Caco-2 (cell line): ENCODE measurements at regions not wholly inside any gene's neighbourhood (a gene's known extent, or its start where the extent isn't known, plus 50 kb on each side); places are given as distances from the start of the nearest gene placed in this dataset.

Experiments used
- BruUV-seq: library from RNA; stranded (reverse); fragments of 400-500 nt; replicated peaks from 2 replicates; lab custom pipeline; 2021; lab: Mats Ljungman, UMichigan
- CTCF ChIA-PET: fragments of 300-600 bp; sonication (Branson Sonifier 250); formaldehyde crosslinking; loops from one replicate; lab custom pipeline; 2022; ENCODE audit warnings: antibody characterized with exemption; lab: Charles Lee
- POLR2A ChIA-PET: fragments of 300-600 bp; sonication (Branson Sonifier 250); formaldehyde crosslinking; loops from one replicate; lab custom pipeline; 2022; ENCODE audit warnings: antibody characterized with exemption; lab: Charles Lee
- DNase-seq, 2 experiments: peaks; one replicate each; pipeline versions ENCODE4 v3.0.0 to v3.0.0-alpha.2; 2020 to 2022
- H3K27me3 ChIP-seq: replicated peaks from 2 replicates; pipeline ENCODE4 v1.6.0; 2011; ENCODE audit warnings: low read length; ENCODE audit not compliant: control insufficient read depth, insufficient read depth
- H3K36me3 ChIP-seq: 2 replicates; pipeline ENCODE4 v1.5.1; 2011; ENCODE audit warnings: low read length; ENCODE audit not compliant: control insufficient read depth, insufficient read depth
- H3K4me1 ChIP-seq: fragments of 250-450 bp; sonication (Bioruptor Pico); 2 replicates; pipeline ENCODE4 v1.5.1; 2020; ENCODE audit warnings: mild to moderate bottlenecking
- H3K4me3 ChIP-seq: 2 replicates; pipeline ENCODE4 v1.5.1; 2011; ENCODE audit warnings: low read depth, mild to moderate bottlenecking, control low read depth, low read length
- H3K9me3 ChIP-seq: fragments of 250-450 bp; sonication (Bioruptor Pico); 2 replicates; pipeline ENCODE4 v1.5.1; 2020; ENCODE audit warnings: mild to moderate bottlenecking, moderate library complexity
- H3K27ac Mint-ChIP-seq: one replicate; pipeline ENCODE4 v1.8.0; 2022; ENCODE audit warnings: mixed read lengths; ENCODE audit not compliant: unreplicated experiment
- H3K27me3 Mint-ChIP-seq: one replicate; pipeline ENCODE4 v1.8.0; 2022; ENCODE audit warnings: mixed read lengths; ENCODE audit not compliant: insufficient read depth, unreplicated experiment
- H3K36me3 Mint-ChIP-seq: one replicate; pipeline ENCODE4 v1.8.0; 2022; ENCODE audit warnings: mild to moderate bottlenecking, mixed read lengths; ENCODE audit not compliant: insufficient read depth, unreplicated experiment
- H3K4me1 Mint-ChIP-seq: one replicate; pipeline ENCODE4 v1.8.0; 2022; ENCODE audit warnings: low read depth, mixed read lengths; ENCODE audit not compliant: unreplicated experiment
- H3K4me3 Mint-ChIP-seq: one replicate; pipeline ENCODE4 v1.8.0; 2022; ENCODE audit warnings: mild to moderate bottlenecking, moderate library complexity, mixed read lengths; ENCODE audit not compliant: unreplicated experiment
- H3K9me3 Mint-ChIP-seq: one replicate; pipeline ENCODE4 v1.8.0; 2022; ENCODE audit warnings: mixed read lengths; ENCODE audit not compliant: unreplicated experiment
- intact Hi-C: fragments of 100-400 bp; cut with micrococcal nuclease; formaldehyde crosslinking; loops from one replicate; pipeline ENCODE4 v1.10.0; 2022; ENCODE audit not compliant: unreplicated experiment
- TF ChIP-seq, protein P1 (sequence below), 2 experiments: fragments of 200-600 bp in 1 of 2; IDR thresholded peaks; 1 replicate in 1 of 2; 2 replicates in 1 of 2; pipeline versions ENCODE4 v1.5.1 to v1.8.0; 2011 to 2022; ENCODE audit warnings: antibody characterized with exemption in 1 of 2, control low read depth in 1 of 2, inconsistent platforms in 1 of 2, low read depth in 1 of 2, low read length in 1 of 2, mild to moderate bottlenecking in 1 of 2, moderate library complexity in 1 of 2; ENCODE audit not compliant: insufficient read depth in 1 of 2, severe bottlenecking in 1 of 2, unreplicated experiment in 1 of 2

DNA sequence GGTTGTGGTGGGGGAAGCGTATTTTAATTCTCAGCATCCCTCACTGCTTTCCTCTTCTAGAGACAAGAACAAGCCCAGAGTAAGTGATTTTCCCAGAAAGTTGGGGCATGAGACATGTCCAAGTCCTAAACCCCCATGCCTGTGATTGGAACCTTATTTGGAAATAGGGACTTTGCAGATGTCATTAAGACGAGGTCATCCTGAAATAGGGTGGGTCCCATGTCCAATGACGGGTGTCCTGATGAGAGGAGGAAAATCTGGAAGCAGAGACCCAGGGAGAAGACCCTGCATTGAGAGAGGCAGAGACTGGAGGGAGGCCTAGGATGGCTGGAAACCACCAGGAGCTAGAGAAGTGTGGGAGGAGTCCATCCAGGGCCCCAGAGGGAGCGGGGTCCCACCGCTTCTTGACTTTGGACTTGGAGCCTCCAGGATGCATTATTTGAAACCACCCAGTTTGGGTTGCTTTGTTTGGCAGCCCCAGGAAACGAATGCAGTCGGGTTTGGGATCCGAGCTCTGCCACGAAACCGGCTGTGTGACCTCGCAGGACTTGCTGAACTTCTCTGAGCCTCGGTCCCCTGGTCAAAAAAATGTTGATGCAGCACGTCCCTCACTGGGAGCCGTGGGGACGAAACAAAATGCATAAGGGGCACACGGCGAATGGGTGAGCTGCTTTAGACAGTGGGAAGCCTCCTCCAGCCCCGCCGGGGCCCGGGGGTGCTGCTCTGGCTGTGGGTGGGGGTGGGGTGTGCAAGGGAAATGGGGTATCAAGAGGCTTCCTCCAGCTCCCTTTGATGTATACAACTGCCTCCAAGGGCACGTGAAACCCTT, 113.9 kb downstream of the CPZ start:
- no peak overlapping the region for H3K27ac Mint-ChIP-seq
- no peaks in the 10 kb centered on the region for H3K27me3 ChIP-seq
- POLR2A ChIA-PET, result no interaction called here
- H3K4me3 ChIP-seq, result no peak overlapping the region
- no TSS peak for BruUV-seq
- TF ChIP-seq, protein P1, sequence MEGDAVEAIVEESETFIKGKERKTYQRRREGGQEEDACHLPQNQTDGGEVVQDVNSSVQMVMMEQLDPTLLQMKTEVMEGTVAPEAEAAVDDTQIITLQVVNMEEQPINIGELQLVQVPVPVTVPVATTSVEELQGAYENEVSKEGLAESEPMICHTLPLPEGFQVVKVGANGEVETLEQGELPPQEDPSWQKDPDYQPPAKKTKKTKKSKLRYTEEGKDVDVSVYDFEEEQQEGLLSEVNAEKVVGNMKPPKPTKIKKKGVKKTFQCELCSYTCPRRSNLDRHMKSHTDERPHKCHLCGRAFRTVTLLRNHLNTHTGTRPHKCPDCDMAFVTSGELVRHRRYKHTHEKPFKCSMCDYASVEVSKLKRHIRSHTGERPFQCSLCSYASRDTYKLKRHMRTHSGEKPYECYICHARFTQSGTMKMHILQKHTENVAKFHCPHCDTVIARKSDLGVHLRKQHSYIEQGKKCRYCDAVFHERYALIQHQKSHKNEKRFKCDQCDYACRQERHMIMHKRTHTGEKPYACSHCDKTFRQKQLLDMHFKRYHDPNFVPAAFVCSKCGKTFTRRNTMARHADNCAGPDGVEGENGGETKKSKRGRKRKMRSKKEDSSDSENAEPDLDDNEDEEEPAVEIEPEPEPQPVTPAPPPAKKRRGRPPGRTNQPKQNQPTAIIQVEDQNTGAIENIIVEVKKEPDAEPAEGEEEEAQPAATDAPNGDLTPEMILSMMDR (IDR thresholded peaks at IDR 0.05; ENCODE audit: insufficient read depth in 1 of 2, low read depth in 1 of 2, low read length in 1 of 2, severe bottlenecking in 1 of 2, unreplicated experiment in 1 of 2), result no peak
- H3K4me3 Mint-ChIP-seq, result no peak overlapping the region
- no peak for DNase-seq
- H3K9me3 Mint-ChIP-seq, result no peaks in the 10 kb centered on the region
- H3K9me3 ChIP-seq, result no peaks in the 10 kb centered on the region
- H3K4me1 Mint-ChIP-seq, result no peaks in the 10 kb centered on the region
- no peaks in the 10 kb centered on the region for H3K36me3 ChIP-seq
- H3K36me3 Mint-ChIP-seq, result no peaks in the 10 kb centered on the region
- H3K27me3 Mint-ChIP-seq, result peaks cover 7% of the 10 kb centered on the region
- H3K4me1 ChIP-seq, result no peaks in the 10 kb centered on the region
- intact Hi-C loops, result no loop called here
- CTCF ChIA-PET, result no interaction called here

GRCh38 chr4:8705161-8706145, 112.9 kb downstream of the CPZ start:
- Mint-ChIP-seq H3K4me3 (no peak overlapping the region), H3K27ac (no peak overlapping the region), H3K36me3 (no peaks in the 10 kb centered on the region), H3K27me3 (peaks cover 11% of the 10 kb centered on the region), H3K4me1 (no peaks in the 10 kb centered on the region), H3K9me3 (no peaks in the 10 kb centered on the region)
- H3K4me3 ChIP-seq, result no peak overlapping the region
- no peak for DNase-seq
- H3K9me3 ChIP-seq, result no peaks in the 10 kb centered on the region
- ChIA-PET POLR2A (no interaction called here), CTCF (interaction anchor here (0.5 kb wide), 1 partner anchor 26 kb away, joined by 4 read pairs; no protein-coding TSS in a partner anchor)
- no peaks in the 10 kb centered on the region for H3K36me3 ChIP-seq
- H3K27me3 ChIP-seq, result no peaks in the 10 kb centered on the region
- TF ChIP-seq, protein P1 (IDR thresholded peaks at IDR 0.05; ENCODE audit: insufficient read depth in 1 of 2, low read depth in 1 of 2, low read length in 1 of 2, severe bottlenecking in 1 of 2, unreplicated experiment in 1 of 2), result no peak
- no peaks in the 10 kb centered on the region for H3K4me1 ChIP-seq
- intact Hi-C loops, result no loop called here
- BruUV-seq, result no TSS peak

DNA sequence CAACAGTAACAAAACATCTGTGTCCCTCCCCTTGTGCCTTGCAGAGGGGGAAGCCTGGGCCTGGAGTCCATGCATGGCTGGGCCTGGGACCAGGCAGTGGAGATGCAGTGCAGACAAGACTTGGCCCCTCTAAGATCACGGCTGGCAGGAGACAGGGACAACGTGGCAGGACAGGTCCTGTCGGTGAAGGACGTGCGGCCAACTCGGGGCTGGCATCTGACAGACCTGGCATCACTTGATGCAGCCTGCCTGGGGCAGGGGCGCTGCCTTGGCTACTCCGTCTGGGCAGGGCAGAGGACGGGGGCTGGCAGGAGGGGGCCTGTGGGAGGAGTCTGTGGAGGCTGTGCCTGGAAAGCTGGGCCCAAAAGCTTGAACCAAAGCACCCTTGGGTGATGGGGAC, 112.1 kb downstream of the CPZ start:
- H3K36me3 ChIP-seq, result no peaks in the 10 kb centered on the region
- POLR2A ChIA-PET, result no interaction called here
- H3K27me3 ChIP-seq, result no peaks in the 10 kb centered on the region
- Mint-ChIP-seq H3K4me1 (no peaks in the 10 kb centered on the region), H3K27me3 (peaks cover 14% of the 10 kb centered on the region), H3K36me3 (no peaks in the 10 kb centered on the region), H3K27ac (no peak overlapping the region), H3K4me3 (no peak overlapping the region), H3K9me3 (no peaks in the 10 kb centered on the region)
- CTCF ChIA-PET, result no interaction called here
- no TSS peak for BruUV-seq
- no peaks in the 10 kb centered on the region for H3K9me3 ChIP-seq
- DNase-seq, result no peak
- intact Hi-C loops, result no loop called here
- TF ChIP-seq, protein P1 (IDR thresholded peaks at IDR 0.05; ENCODE audit: insufficient read depth in 1 of 2, low read depth in 1 of 2, low read length in 1 of 2, severe bottlenecking in 1 of 2, unreplicated experiment in 1 of 2), result no peak
- H3K4me1 ChIP-seq, result no peaks in the 10 kb centered on the region
- no peak overlapping the region for H3K4me3 ChIP-seq
